DOHH2 (cell line): ENCODE measurements at regions not wholly inside any gene's neighbourhood (a gene's known extent, or its start where the extent isn't known, plus 50 kb on each side); places are given as distances from the start of the nearest gene placed in this dataset.

Experiments
- EZH2phosphoT487 ChIP-seq: fragments of 200-600 bp; sonication (generic); IDR thresholded peaks from 2 replicates; pipeline ENCODE4 v1.6.1; 2017; ENCODE audit warnings: borderline replicate concordance, mild to moderate bottlenecking, antibody characterized with exemption, low read length, moderate library complexity, mixed read lengths
- TF ChIP-seq, protein P1 (sequence below): fragments of 200-600 bp; sonication (generic); IDR thresholded peaks from one replicate; pipeline ENCODE4 v1.5.1; 2014; ENCODE audit warnings: antibody characterized with exemption, mild to moderate bottlenecking, low read depth, low read length; ENCODE audit not compliant: poor library complexity, severe bottlenecking

DNA sequence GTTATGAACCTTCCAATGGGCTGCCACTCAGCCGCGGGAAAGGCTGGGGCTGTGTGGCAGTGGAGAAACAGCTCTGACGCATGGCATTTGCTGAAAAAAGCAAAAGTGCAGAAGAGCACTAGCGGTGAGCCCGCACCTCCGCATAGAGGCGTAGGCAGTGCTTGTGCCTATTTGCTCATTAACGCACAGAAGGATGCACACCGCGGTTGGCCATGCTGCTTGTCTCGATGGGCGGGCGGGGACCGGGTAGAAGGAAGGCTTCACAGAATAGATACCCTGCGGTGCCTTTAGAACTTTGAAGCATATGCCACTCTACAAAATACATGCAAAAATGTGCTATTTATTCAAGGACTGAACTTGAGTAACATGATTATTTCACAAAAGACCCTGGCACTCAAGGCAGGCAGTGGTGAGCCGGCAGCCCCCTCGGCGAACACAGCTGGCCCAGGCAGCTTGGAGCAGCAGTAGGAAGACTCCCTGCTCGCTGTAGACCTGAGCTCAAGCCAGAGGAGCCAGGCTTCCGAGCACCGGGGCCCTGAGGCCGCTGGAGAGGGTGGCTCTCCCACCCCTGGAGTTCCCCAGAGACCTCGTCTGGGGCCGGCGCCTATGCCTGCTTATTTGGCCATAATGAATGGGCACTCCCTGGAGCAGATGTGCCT lies 71.5 kb downstream of the SIK1 start:
- TF ChIP-seq, protein P1, sequence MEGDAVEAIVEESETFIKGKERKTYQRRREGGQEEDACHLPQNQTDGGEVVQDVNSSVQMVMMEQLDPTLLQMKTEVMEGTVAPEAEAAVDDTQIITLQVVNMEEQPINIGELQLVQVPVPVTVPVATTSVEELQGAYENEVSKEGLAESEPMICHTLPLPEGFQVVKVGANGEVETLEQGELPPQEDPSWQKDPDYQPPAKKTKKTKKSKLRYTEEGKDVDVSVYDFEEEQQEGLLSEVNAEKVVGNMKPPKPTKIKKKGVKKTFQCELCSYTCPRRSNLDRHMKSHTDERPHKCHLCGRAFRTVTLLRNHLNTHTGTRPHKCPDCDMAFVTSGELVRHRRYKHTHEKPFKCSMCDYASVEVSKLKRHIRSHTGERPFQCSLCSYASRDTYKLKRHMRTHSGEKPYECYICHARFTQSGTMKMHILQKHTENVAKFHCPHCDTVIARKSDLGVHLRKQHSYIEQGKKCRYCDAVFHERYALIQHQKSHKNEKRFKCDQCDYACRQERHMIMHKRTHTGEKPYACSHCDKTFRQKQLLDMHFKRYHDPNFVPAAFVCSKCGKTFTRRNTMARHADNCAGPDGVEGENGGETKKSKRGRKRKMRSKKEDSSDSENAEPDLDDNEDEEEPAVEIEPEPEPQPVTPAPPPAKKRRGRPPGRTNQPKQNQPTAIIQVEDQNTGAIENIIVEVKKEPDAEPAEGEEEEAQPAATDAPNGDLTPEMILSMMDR = peak; percentile 34
- TF ChIP-seq EZH2phosphoT487 = no peak
